ENCODE measurements at regions not wholly inside any gene's neighbourhood (a gene's known extent, or its start where the extent isn't known, plus 50 kb on each side); places are given as distances from the start of the nearest gene placed in this dataset.
"Not testable (repeated sequence)": the region's sequence is repeated elsewhere in the genome, so short reads cannot be mapped to it uniquely, and the experiment has no call there.

DNA sequence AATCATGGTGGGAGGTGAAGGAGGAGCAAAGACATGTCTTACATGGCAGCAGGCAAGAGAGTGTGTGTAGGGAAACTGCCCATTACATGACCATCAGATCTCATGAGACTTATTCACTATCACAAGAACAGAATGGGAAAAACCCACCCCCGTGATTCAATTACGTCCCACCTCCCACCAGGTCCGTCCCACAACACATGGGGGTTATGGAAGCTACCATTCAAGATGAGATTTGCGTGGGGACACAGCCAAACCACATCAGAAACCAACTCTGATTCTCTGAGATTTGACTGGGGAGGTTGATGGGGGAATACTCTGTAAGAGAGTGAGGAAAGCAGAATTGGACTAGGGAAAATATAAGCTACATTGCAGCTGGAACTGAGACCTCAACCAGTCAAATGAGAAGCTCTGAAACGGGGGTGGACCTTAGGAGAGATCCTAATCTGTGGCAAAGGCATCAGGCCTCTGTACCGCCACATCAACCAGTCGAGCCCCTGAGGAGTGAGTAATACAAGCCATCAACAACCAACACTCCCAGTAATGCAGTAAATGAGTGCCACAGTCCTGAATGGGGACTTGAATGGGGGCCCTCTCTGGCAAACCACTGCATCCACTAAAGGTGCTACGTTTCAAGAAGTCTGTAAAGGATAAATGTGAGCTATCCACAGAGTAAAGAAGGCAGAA lies 207.9 kb upstream of the GADL1 start:
- DNase-seq, result no peak

DNA sequence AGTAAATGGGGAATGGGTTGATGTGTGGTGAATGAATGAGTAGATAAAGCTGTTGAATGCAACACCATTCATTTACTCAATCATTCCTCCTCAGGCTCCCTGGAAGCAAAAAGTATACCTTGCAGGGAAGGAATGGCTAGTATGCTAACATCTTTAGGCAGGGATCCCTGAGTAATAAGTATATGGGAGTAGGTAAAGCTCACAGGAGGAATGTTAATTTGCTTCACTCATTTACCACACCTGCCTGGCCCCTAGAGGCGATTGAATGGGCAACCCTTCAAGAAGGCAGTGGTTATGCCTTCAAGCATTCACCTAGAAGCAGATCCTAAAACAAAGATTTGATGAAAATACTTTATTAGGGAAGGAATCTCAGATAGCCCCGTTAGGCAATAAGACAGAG lies 208.7 kb upstream of the GADL1 start:
- DNase-seq, result no peak

DNA sequence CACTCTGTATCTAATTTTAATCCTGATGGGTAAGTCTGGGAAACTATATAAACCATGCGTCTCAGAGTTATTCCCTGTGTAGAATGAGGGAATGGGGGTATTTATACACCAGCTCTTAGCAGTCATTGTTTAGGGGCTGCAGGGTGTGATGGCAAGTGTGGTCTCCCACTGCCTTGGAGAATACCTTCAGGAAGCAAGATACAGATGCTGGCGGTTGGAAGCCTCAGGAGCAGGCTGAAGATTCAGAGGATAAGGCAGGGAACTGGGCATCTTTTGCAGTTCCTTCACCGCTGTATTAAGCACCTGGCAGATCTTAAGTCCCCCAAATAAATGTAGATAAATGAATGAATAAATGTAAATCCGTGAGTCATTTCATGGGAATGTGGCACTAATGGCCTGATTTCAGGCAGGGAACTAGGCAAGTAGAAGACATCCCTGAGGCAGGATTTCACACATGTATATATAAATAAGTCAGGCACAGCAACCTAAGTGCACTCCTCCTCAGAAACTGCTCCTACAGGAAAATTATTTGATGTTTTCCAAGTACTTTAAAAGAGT lies 209.2 kb upstream of the GADL1 start:
- no peak for DNase-seq

DNA sequence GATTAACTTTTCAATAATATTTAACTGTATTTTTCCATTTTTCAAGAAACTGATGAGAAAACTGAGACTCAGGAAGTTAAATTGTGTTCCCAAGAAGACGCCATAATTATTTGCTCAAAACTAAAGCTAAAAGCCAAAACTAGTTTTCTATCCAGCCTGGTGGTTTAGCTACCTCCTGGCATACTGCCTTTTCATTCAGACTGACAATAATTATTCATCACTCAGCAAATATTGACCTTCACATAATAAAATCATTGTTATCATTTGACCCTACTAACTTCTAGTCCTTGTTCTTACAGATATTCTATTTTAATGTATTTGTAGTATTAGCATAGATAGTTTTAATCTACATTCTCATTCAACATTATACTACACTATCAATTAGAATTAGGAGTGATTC lies 210.6 kb upstream of the GADL1 start:
- DNase-seq, result no peak

DNA sequence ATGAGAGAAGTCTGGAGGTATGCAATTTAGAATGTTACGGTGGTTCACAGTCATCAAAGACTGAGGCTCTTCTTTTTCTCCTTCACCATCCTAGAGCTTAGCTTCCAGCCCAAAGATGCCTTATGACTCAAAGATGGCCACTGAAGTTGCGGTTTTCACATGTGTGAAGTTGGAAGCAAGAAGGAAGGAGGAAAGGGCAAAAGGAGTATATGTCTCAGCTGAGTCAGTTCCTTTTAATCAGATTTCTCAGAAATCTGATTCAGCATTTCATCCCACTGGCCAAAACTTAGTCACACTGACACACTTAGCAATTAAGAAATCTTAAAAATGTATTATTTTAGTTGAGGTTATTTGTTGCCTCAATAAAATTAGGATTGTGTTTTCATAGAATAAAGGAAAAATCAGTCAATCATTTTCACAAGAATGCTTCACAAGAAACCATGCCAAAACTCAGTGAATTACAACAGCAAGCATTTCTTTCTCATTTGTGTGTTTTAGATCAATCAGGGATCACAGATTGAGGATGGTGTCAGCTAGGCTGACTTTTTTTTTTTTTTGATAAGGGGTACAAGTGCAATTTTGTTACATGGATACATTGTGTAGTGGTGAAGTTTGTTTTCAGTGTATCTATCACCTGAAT lies 211.1 kb upstream of the GADL1 start:
- no peak for DNase-seq

DNA sequence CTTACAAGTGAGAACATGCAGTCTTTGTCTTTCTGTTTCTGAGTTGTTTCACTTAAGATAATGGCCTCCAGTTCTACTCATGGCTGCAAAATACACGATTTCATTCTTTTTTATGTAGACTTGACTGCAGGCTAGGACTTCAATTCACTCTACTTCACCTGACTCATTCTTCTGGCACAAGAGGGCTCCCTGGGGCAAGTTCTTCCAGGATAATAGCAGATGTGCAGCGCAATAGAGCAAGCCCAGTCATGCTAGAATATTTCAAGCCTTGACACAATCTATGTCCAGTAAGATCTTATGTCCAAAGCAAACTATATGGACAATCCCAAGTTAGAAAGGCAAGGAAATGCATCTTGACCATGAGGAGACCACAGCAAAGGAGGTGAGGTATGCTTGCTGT lies 211.7 kb upstream of the GADL1 start:
- DNase-seq, result no peak

DNA sequence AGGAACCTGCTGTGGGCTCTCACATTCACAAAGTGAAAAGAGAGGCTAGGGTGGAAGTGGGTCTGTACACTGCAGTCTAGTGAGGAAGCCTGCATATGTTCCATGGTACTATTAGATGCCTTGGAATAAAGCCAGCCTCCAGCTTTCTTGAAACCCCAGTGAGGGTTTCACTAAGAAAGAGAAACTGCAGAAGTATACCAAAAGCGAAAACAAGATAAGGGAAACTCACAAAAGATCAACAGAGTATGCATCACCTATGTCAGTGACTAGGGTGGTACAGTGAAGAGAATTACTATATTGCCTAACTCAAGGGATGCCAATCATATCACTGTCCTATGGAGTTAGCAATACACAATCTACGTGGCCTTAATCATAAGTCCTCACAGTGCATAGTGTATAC lies 212.5 kb upstream of the GADL1 start:
- no peak for DNase-seq

DNA sequence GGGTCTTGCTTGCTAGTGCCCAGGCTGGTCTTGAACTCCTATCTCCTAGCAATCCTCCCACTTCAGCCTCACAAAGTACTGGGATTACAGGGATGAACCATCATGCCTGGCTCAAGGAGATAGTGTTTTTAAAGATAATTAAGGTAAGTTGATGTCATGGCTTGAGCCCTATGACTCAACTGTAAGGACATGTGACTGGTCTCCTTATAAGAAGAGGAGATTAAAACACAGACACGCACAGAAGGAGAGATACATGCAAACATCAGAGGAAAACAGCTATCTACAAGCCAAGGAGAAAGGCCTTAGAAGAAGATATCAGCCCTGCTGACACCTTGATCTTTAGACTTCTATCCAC lies 220.4 kb upstream of the GADL1 start:
- no peak for DNase-seq

DNA sequence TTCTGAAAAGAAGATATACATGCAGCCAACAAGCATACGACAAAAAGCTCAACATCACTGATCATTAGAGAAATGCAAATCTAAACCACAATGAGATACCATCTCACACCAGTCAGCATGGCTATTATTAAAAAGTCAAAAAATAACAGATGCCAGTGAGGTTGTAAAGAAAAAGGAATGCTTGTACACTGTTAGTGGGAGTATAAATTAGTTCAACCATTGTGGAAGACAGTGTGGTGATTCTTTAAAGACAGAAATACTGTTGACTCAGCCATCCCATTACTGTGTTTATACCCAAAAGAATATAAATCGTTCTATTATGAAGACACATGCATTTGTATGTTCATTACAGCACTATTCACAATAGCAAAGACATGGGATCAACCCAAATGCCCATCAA lies 221.1 kb upstream of the GADL1 start:
- not testable (repeated sequence) for DNase-seq

DNA sequence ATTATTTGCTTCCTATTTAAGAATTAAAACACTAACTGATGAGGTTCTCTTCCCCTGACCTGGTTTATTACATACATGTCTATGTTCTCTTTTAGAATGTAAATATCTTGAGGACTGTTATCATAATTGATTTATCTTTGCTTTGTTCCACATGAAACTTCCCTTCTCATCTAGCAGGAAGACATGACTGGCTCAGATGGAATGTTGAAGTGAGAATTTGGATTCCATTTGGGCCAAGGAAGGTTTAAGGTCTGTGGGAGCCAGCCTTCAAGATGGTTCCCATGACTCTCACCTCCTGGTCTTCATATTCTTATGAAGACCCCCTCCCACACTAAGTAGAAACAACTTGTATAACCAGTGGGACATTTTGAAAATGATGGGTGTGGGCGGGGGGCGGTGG lies 222.2 kb upstream of the GADL1 start:
- no peak for DNase-seq

DNA sequence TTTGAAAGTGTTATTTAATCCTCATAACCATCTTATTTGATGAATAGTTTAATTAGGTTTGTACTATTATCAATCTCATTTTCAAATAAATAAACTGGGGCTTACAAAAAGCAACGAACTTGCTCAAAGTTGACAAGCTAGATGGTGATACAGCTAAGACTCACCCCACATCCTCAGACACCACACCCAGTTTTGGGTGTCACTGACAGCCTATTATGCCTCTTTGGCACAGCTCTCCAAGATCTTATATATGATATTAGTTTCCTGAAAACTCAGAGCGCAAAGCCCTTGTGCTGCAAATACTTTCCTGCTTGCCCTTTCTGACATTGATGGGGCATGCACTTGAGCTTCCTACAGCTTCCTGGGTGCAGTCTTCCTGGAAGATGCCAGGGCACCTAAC lies 223.4 kb upstream of the GADL1 start:
- DNase-seq, result no peak

DNA sequence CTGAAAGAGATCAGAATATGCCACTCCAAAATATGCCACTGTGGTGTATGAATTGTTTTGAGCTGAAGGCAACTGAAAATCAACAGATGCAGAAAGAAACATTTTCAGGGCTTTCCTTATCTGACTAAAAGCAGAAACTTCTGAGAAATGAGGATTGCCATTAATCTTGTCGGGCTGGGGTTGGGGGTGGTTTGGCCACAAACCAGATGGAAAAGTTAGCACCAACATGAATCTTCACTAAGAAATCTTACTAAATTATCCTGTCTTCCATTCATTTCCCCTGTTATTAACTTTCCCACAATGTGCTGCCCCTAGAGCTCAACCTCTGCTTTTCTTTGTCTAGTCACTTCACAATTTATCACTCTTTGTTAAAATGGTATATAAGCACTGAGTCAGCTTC lies 229.9 kb upstream of the GADL1 start:
- DNase-seq, result no peak

DNA sequence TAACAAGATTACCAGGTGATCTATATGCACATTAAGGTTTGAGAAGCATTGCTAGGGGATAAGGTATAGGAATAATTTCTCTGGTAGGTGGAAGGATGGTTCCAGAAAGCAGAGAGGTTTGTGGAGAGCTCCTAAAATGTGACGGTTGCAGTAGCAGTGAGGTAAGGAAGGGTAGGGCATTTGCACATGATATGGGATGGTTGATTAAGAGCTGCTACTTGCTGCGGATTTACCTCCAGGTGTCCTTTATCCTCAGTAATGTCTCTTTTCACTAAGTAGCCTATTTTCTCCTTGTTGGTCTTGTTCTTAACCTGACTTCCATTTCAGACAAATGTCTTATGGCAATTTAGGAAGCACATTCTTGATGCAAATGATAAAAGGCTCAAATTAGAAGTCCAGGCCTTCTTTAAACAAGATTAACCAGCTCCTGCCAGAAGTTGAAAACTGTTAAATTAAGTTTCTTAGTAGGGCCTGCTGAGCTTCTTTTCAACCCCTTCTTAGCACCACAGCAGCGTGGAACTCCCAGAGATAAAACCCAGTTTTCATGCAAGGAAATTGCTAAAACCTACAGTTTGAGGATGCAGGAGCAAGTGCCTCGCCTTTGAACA lies 231.1 kb upstream of the GADL1 start:
- DNase-seq, result no peak

DNA sequence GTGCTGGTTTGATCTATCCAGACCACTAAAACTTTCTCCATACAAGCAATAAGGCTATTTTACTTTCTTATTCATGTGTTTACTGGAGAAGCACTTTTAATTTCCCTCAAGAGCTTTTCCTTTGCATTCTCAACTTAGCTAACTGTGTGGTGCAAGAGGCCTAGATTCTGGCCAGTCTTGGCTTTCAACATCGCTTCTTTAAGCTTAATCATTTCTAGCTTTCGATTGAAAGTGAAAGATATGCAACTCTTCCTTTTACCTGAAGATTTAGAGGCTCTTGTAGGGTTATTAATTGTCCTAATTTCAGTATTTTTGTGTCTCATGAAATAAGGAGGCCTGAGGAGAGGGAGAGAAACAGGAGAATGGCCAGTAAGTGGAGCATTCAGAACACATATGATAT lies 234.8 kb upstream of the GADL1 start:
- no peak for DNase-seq

DNA sequence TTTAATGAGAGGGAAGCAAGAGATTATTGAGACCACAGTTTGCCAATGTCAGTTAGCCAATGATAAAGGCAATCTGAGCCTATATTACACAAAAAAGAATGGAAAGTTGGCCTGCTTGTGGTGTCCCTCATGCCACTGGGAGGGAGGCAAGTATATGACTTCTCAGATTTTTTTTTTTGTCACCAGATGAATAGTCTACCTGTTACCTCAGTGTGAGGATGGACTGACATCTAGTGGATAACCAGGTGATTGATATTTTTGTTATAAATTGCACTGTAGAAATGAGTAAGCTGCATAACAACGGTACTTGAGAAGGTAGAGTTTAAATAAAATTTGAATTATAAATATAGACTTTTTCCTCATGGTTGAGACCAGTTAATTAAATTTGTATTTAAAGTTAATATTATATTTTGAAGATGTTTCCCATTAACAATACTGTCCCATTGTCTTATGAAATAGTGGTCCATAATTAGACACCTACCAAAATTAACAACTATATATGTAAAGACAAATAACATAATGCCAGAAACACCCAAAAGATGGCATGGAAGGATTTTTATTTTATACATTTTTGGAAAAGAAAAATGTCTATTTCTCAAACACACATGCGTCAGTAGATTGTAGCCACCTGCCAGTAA lies 237.8 kb upstream of the GADL1 start:
- no peak for DNase-seq

DNA sequence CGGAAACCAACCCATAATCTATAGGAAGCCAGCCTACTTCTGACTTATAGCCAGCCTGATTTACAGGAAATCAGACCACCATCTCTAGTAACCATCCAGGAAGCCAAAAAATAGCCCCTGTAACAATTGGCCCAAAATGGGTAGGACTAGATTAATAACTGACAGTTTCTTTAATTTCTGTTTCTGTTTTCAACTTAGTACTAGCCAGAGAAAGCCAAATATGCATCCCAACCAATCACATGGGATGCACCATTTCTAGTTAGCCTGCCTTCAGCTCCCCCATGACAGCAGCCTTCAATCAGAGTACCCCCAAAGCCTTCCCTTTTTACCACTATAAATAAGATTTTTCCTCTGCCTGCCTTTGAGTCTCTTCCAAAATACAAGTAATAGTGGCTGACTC lies 239.1 kb upstream of the GADL1 start:
- no peak for DNase-seq

DNA sequence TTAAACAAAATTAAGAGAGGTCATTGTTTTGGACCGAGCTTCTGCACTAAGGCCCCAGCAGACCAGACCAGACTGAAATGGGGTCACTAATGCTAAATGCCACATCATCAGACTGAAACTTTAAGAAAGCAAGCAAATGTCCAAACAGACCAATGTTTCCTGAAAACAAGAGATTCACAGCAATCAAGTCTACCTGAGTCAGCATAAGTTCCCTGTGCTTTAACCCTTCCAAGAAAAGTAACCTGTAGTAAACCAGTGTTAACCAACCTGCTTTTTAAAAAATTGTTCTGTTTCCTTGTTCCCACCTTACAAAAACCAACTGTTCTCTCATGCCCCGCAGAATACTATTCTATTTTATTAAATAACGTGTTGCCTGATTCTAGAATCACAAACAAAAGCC lies 241.1 kb upstream of the GADL1 start:
- DNase-seq, result no peak

DNA sequence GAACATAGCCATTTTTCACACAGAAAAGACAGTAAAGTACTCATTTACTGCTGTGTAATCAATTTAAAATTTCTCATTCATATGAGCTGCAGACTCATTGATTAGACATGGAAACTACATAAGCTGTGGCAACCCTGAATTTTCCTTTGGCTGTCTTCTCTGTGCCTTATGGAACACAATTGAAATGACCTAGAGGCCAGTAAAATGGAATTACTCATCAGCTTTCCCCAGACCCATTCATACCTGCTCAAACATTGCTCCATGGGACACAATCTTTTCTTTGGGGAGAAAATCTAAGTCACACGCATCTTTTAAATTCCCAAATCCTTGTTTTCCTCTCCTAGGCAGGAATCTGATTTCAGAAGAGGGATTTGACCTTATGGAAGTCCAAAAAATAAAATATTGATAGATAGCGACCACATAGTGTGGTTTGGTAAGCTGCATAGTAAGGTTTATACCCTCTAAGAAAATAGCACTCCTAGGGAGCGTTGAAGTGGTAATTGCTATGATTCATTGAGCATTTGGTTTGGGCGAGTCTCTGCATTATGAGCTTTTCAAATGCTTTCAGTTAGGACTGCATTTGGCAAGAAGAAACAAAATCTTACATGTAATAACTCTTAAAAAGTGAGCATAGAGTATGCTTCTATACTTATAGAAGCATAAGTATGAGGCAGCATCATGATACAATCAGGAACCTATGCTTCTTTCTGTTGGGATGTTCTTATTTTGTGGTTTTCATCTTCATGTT lies 243.4 kb upstream of the GADL1 start:
- DNase-seq, result no peak

DNA sequence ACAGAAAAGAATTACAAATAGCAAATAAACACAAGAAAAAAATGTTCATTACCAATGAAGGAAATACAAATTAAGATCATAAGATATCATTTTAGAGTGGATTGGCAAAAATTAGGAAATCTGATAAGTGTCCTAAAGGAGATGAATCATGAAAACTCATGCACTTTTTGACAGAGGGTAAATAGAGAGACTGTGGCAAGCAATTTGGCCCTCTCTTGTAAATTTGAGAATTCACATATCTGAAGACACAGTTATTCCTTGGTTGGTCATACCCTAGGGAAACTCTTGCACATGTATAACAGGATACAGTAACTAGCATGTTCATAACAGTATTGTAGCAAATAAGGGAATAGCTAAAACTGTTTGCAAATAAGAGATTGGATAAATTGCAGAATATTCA lies 246.0 kb upstream of the GADL1 start:
- DNase-seq, result no peak

DNA sequence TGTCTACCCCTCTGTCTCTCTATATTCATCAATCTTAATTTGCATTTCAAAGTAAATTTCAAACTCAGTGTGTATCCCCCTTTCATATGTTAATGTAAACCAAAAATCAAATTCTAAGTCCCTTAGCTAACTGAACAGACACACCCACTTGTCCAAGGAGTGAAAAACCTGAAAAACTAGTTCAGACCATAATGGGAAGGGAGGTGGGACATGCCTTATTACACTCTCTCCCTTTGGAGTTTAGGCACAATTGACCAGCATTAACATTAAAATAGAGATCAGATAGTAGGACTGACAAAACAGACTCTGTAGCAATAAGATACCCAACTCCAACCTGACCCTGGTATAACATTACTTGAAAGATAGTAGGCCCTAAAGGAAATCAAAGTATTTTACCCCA lies 247.7 kb upstream of the GADL1 start:
- no peak for DNase-seq

DNA sequence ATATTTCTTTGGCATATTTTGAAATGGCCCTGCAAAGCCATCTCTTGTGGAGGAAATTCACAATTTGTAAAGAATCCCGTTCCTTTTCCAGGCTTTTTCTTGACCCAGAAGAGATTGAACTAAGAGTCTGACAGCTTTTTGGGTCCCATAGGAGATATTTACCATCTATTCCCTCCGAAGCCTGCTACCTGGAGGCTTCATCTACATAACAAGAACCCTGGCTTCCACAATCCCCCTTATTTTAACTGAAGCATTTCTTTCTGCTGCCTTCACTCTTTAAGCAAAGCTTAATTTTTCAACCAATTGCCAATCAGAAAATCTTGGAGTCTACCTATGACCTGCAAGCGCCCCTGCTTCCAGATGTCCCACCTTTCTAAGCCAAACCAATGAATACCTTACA lies 248.1 kb upstream of the GADL1 start:
- DNase-seq, result no peak

DNA sequence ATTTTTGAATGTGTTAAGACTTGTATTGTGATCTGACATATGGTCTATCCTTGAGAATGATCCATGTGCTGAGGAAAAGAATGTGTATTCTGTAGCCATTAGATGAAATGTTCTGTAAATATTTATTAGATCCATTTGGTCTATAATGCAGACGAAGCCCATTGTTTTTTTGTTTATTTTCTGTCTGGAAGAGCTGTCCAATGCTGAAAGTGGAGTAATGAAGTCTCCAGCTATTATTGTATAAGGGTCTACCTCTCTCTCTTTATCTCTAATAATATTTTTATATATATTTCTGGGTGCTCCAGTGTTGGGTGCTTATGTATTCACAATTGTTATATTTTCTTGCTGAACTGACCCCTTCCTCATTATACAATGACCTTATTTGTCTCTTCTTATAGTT lies 250.6 kb upstream of the GADL1 start:
- DNase-seq, result no peak

DNA sequence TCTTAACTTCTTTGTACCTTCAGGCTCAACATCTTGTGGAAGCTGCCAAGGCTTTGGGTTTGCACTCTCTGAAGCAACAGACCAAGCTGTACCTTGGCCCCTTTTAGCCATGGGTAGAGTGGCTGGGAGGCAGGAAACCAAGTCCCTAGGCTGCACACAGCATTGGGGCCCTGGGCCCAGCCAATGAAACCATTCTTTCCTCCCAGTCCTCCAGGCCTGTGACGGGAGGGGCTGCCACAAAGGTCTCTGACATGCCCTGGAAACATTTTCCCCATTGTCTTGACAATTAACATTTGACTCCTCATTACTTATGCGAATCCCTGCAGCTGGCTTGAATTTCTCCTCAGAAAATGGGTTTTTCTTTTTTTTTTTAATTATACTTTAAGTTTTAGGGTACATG lies 253.1 kb upstream of the GADL1 start:
- no peak for DNase-seq

Measured in CD4-positive, alpha-beta T cell treated with Interleukin-6 for 4 hours (primary cell).